GM23248 (cell line): ENCODE measurements at regions not wholly inside any gene's neighbourhood (a gene's known extent, or its start where the extent isn't known, plus 50 kb on each side); places are given as distances from the start of the nearest gene placed in this dataset.

Experiments
- DNase-seq: peaks from one replicate; pipeline ENCODE4 v3.0.0-alpha.2; 2015
- H2AFZ ChIP-seq: fragments of 200-600 bp; sonication (generic); 2 replicates; pipeline ENCODE4 v1.6.1; 2016; ENCODE audit warnings: antibody characterized with exemption
- H3F3A ChIP-seq: fragments of 200-600 bp; sonication (generic); 2 replicates; pipeline ENCODE4 v1.6.1; 2016; ENCODE audit warnings: mild to moderate bottlenecking, antibody characterized with exemption, mixed run types; ENCODE audit not compliant: insufficient read depth
- H3K27ac ChIP-seq: fragments of 200-600 bp; sonication (generic); 2 replicates; pipeline ENCODE4 v1.5.1; 2016; ENCODE audit warnings: mild to moderate bottlenecking
- H3K27me3 ChIP-seq: fragments of 200-600 bp; sonication (generic); replicated peaks from 2 replicates; pipeline ENCODE4 v1.6.1; 2016; ENCODE audit warnings: mild to moderate bottlenecking; ENCODE audit not compliant: insufficient read depth
- H3K36me3 ChIP-seq: fragments of 200-600 bp; sonication (generic); 2 replicates; pipeline ENCODE4 v1.6.1; 2016; ENCODE audit warnings: low read depth, mild to moderate bottlenecking
- H3K4me1 ChIP-seq: fragments of 200-600 bp; sonication (generic); 2 replicates; pipeline ENCODE4 v1.6.1; 2016; ENCODE audit warnings: mild to moderate bottlenecking; ENCODE audit not compliant: insufficient read depth
- H3K4me2 ChIP-seq: fragments of 200-600 bp; sonication (generic); one replicate; pipeline ENCODE4 v1.6.1; 2016; ENCODE audit warnings: mild to moderate bottlenecking; ENCODE audit not compliant: unreplicated experiment
- H3K4me3 ChIP-seq: fragments of 200-600 bp; sonication (generic); 2 replicates; pipeline ENCODE4 v1.5.1; 2016; ENCODE audit warnings: mild to moderate bottlenecking
- H3K79me2 ChIP-seq: fragments of 200-600 bp; sonication (generic); 2 replicates; pipeline ENCODE4 v1.6.1; 2016; ENCODE audit warnings: mild to moderate bottlenecking; ENCODE audit not compliant: insufficient read depth
- H3K9ac ChIP-seq: fragments of 200-600 bp; sonication (generic); 2 replicates; pipeline ENCODE4 v1.6.1; 2016; ENCODE audit warnings: mild to moderate bottlenecking
- H3K9me2 ChIP-seq: fragments of 200-600 bp; sonication (generic); 2 replicates; pipeline ENCODE4 v1.6.1; 2016; ENCODE audit warnings: mixed run types, mild to moderate bottlenecking, moderate library complexity; ENCODE audit not compliant: insufficient read depth
- H3K9me3 ChIP-seq: fragments of 200-600 bp; sonication (generic); one replicate; pipeline ENCODE4 v1.6.1; 2017; ENCODE audit warnings: low read depth
- H4K20me1 ChIP-seq: fragments of 200-600 bp; sonication (generic); 2 replicates; pipeline ENCODE4 v1.6.0; 2016; ENCODE audit not compliant: insufficient read depth
- EZH2 ChIP-seq: fragments of 200-600 bp; sonication (generic); IDR thresholded peaks from 2 replicates; pipeline ENCODE4 v1.6.1; 2018; ENCODE audit warnings: antibody characterized with exemption, mild to moderate bottlenecking; ENCODE audit not compliant: insufficient read depth, poor library complexity, severe bottlenecking
- EZH2phosphoT487 ChIP-seq: fragments of 200-600 bp; sonication (generic); IDR thresholded peaks from 2 replicates; pipeline ENCODE4 v1.6.1; 2018; ENCODE audit warnings: antibody characterized with exemption, moderate library complexity, mild to moderate bottlenecking, low read depth; ENCODE audit not compliant: insufficient read depth
- WGBS, 2 experiments: methylation state at CpG; one replicate each; pipeline ENCODE4 v1.1.6; 2015 to 2017; ENCODE audit warnings: low lambda C conversion rate in 2 of 2, low coverage in 1 of 2; ENCODE audit errors: missing lambda C conversion rate in 2 of 2; 5-methylcytosine and 5-hydroxymethylcytosine counted together
- in situ Hi-C: fragments of 300-500 bp; cut with MboI; formaldehyde crosslinking; loops from 2 replicates; pipeline ENCODE4 v1.15.0; 2020

DNA sequence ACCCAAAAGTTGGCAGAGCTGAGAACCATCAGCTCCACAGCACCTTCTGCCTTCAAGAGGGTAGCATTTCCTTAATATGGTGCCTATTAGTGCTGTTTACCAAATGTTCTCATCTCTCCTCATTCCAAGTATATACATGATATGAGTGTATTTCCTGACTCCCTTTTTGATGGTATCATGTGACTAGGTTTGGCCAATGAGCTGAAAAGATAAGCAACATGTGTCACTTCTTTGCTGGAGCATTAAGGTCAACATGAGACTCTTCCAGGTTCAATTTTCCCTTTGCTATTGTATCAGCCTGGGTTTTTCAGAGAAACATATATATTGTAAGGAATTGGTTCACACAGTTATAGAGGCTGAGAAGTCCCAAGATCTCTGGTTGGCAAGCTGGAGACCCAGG is 310.9 kb downstream of the HRH4 start:
- in situ Hi-C loops: no loop called here
- no peak overlapping the region for H3K9ac ChIP-seq
- no peaks in the 10 kb centered on the region for H3K36me3 ChIP-seq
- no peaks in the 10 kb centered on the region for H4K20me1 ChIP-seq
- H2AFZ ChIP-seq: no peak overlapping the region
- peaks cover 13% of the 10 kb centered on the region for H3K4me1 ChIP-seq
- no peaks in the 10 kb centered on the region for H3K9me3 ChIP-seq
- no peak overlapping the region for H3K4me2 ChIP-seq
- H3K79me2 ChIP-seq: no peaks in the 10 kb centered on the region
- H3K9me2 ChIP-seq: no peaks in the 10 kb centered on the region; the same call in 1 of the 2 replicates
- H3K27ac ChIP-seq: no peak overlapping the region
- H3K4me3 ChIP-seq: no peak overlapping the region
- no peak for DNase-seq
- no peak for TF ChIP-seq EZH2
- TF ChIP-seq EZH2phosphoT487: no peak
- H3F3A ChIP-seq: no peaks in the 10 kb centered on the region
- no peaks in the 10 kb centered on the region for H3K27me3 ChIP-seq

GRCh38 chr18:24773101-24773500 is 312.7 kb downstream of the HRH4 start:
- 95 to 98% methylated on average over 2 of the region's 2 CpGs for WGBS, 2 experiments
- DNase-seq: no peak

GRCh38 chr18:24776019-24776418 is 315.6 kb downstream of the HRH4 start:
- Histone ChIP-seq H3K27ac (no peak overlapping the region), H3F3A (no peaks in the 10 kb centered on the region), H3K9me2 (no peaks in the 10 kb centered on the region; the same call in 1 of the 2 replicates), H2AFZ (no peak overlapping the region), H3K4me2 (no peak overlapping the region), H3K27me3 (no peaks in the 10 kb centered on the region), H3K36me3 (no peaks in the 10 kb centered on the region), H3K9ac (no peak overlapping the region), H3K9me3 (no peaks in the 10 kb centered on the region), H3K4me3 (no peak overlapping the region), H3K4me1 (no peaks in the 10 kb centered on the region), H4K20me1 (no peaks in the 10 kb centered on the region), H3K79me2 (no peaks in the 10 kb centered on the region)
- TF ChIP-seq EZH2phosphoT487 (no peak), EZH2 (no peak)
- no peak for DNase-seq
- in situ Hi-C loops: no loop called here

More at GRCh38 chr18:24773101-24773500, 312.7 kb downstream of the HRH4 start:
- Histone ChIP-seq H3K4me2 (no peak overlapping the region), H3K9me3 (no peaks in the 10 kb centered on the region), H3K4me1 (peaks cover 8% of the 10 kb centered on the region), H3K36me3 (no peaks in the 10 kb centered on the region), H3K27ac (no peak overlapping the region), H3K9me2 (no peaks in the 10 kb centered on the region; the same call in 1 of the 2 replicates), H3K4me3 (no peak overlapping the region), H2AFZ (no peak overlapping the region), H3F3A (no peaks in the 10 kb centered on the region), H4K20me1 (no peaks in the 10 kb centered on the region), H3K27me3 (no peaks in the 10 kb centered on the region), H3K9ac (no peak overlapping the region), H3K79me2 (no peaks in the 10 kb centered on the region)
- in situ Hi-C loops: no loop called here
- TF ChIP-seq EZH2phosphoT487 (no peak), EZH2 (no peak)

- no peak overlapping the region for H3K4me2 ChIP-seq
- no peaks in the 10 kb centered on the region for H3K27me3 ChIP-seq
- no peak overlapping the region for H3K27ac ChIP-seq
- no peaks in the 10 kb centered on the region for H3K36me3 ChIP-seq
- no peaks in the 10 kb centered on the region for H3K4me1 ChIP-seq
- TF ChIP-seq EZH2phosphoT487 (no peak), EZH2 (no peak)
- no peak overlapping the region for H3K4me3 ChIP-seq
- 78 to 80% methylated on average over 6 of the region's 6 CpGs for WGBS, 2 experiments
- no peak overlapping the region for H2AFZ ChIP-seq
- no peaks in the 10 kb centered on the region for H4K20me1 ChIP-seq
- no peak for DNase-seq
- no peak overlapping the region for H3K9ac ChIP-seq
- H3K9me3 ChIP-seq: no peaks in the 10 kb centered on the region
- no peaks in the 10 kb centered on the region for H3F3A ChIP-seq
- in situ Hi-C loops: no loop called here
- no peaks in the 10 kb centered on the region for H3K79me2 ChIP-seq
- H3K9me2 ChIP-seq: no peaks in the 10 kb centered on the region
These were observed 318.5 kb downstream of the HRH4 start for GRCh38 chr18:24778810-24779418.

DNA sequence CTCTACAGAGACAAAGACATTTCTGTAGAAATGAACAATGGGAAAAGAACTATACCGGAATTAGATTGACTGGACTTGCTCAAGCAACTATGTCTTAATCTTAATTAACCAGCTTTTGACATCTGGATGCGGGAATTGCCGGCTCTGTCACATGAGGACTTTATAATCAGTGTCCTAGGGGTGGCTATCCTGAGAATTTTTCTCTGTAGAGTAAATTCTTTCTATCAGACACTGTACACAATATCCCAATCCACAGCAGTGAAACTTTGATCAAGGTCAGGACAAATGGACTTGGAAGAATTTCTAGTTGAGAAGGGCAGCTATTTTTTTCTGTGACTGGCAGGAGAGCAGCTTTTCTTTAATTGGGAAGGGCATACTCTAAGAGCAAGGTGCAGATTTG is 322.1 kb downstream of the HRH4 start:
- Histone ChIP-seq H2AFZ (no peak overlapping the region), H3K9ac (no peak overlapping the region), H3K27ac (no peak overlapping the region), H3F3A (no peaks in the 10 kb centered on the region), H3K9me2 (no peaks in the 10 kb centered on the region), H3K4me2 (no peak overlapping the region), H3K9me3 (no peaks in the 10 kb centered on the region), H3K36me3 (no peaks in the 10 kb centered on the region), H4K20me1 (no peaks in the 10 kb centered on the region), H3K27me3 (0 out of 2 replicates have a peak, but pooled peaks cover 3% of the 10 kb centered on the region), H3K79me2 (no peaks in the 10 kb centered on the region), H3K4me3 (no peak overlapping the region), H3K4me1 (no peaks in the 10 kb centered on the region)
- DNase-seq: no peak
- in situ Hi-C loops: no loop called here
- no peak for TF ChIP-seq EZH2
- no peak for TF ChIP-seq EZH2phosphoT487
- WGBS, 2 experiments: 64 to 66% methylated on average over 3 of the region's 3 CpGs
